ENCODE measurements at regions not wholly inside any gene's neighbourhood (a gene's known extent, or its start where the extent isn't known, plus 50 kb on each side); places are given as distances from the start of the nearest gene placed in this dataset.

DNA sequence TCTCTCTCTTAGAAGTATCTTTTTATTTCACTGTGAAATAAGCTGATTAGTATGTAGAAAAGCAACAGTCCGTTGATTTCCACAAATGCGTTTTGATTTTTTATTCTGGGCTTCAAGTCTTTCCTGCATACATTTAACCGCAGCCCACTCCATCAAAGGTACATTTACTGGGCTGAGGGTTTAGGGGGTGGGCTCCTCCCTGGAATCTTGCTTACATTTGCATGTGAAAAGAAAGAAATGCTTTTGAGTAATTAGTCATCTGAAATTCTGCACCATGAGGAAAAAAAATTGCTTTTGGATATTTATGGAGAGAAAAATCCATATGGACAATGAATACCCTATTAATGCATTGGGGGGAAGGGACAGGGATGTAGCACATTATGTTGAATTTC lies 178.3 kb upstream of the MCHR2 start:
- H3K4me3 ChIP-seq: no peak overlapping the region
- no peak overlapping the region for H2AFZ ChIP-seq
- no peak for TF ChIP-seq EZH2 (IDR thresholded peaks at IDR 0.05; ENCODE audit: low read depth)
- TF ChIP-seq, protein P1, sequence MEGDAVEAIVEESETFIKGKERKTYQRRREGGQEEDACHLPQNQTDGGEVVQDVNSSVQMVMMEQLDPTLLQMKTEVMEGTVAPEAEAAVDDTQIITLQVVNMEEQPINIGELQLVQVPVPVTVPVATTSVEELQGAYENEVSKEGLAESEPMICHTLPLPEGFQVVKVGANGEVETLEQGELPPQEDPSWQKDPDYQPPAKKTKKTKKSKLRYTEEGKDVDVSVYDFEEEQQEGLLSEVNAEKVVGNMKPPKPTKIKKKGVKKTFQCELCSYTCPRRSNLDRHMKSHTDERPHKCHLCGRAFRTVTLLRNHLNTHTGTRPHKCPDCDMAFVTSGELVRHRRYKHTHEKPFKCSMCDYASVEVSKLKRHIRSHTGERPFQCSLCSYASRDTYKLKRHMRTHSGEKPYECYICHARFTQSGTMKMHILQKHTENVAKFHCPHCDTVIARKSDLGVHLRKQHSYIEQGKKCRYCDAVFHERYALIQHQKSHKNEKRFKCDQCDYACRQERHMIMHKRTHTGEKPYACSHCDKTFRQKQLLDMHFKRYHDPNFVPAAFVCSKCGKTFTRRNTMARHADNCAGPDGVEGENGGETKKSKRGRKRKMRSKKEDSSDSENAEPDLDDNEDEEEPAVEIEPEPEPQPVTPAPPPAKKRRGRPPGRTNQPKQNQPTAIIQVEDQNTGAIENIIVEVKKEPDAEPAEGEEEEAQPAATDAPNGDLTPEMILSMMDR (conservative IDR thresholded peaks at IDR 0.05): no peak
- H4K20me1 ChIP-seq (ENCODE audit: insufficient read depth): no peaks in the 10 kb centered on the region
- H3K9me2 ChIP-seq (ENCODE audit: insufficient read depth): no peaks in the 10 kb centered on the region
- no peaks in the 10 kb centered on the region for H3K9me3 ChIP-seq (ENCODE audit: insufficient read depth, low read depth)
- no peak overlapping the region for H3K27ac ChIP-seq
- DNase-seq: no peak
- H3K27me3 ChIP-seq (ENCODE audit: insufficient read depth, low read depth): no peaks in the 10 kb centered on the region
- POLR2A ChIA-PET (ENCODE audit: unreplicated experiment): no interaction called here
- H3K36me3 ChIP-seq (ENCODE audit: low read depth): no peaks in the 10 kb centered on the region
- no TSS peak for BruUV-seq (replicated peaks)
- peaks cover 11% of the 10 kb centered on the region; the same call in 1 of the 2 replicates for H3F3A ChIP-seq (ENCODE audit: insufficient read depth, low read depth)
- CTCF ChIA-PET: no interaction called here
- peaks cover 23% of the 10 kb centered on the region for H3K4me1 ChIP-seq (replicated peaks; ENCODE audit: insufficient read depth)
- intact Hi-C loops (cut with micrococcal nuclease; ENCODE audit: unreplicated experiment): no loop called here
- no peak overlapping the region for H3K4me2 ChIP-seq
- H3K79me2 ChIP-seq (ENCODE audit: low read depth): no peaks in the 10 kb centered on the region

DNA sequence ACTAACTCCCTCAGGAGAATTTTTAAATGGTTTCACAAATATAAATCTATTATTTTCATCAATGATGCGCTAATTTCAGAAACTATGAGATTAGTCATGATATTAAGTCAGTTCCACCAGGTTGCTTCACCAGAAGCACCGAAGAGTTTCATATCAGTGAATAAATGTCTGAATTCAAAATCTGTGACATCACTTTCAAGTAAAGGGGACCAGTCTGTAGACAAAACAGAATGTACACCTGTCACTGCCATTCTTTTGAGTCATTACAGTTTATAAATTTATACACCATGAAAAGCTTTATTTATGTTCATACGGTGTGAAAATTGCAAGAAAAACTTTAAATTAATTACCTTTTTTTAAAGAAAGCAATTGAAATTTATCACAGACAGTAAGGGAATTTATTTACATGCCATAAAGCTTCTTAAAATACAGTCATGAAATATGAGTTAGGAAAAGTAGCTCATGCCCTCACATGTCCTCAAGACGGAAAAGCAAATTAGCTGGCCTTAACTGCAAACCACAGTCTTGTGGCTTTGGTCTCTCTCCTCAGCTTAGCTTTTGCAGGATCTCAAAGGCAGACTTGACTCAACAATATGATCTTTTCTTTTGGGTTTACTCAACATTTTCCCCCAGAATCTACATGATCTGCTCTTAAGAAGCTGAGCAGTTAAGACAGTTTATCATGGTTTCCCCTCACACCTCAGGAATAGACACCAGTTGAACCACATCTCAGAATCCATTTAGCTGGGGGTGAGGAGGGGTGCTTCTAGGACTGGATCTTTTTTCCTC lies 177.7 kb upstream of the MCHR2 start:
- ChIA-PET POLR2A (ENCODE audit: unreplicated experiment) (interaction anchor here (0.7 kb wide), 1 partner anchor 1067 kb away, joined by 5 read pairs; no protein-coding TSS in a partner anchor), CTCF (interaction anchor here (0.6 kb wide), 1 partner anchor 94 kb away, joined by 3 read pairs; no protein-coding TSS in a partner anchor)
- BruUV-seq (replicated peaks): no TSS peak

DNA sequence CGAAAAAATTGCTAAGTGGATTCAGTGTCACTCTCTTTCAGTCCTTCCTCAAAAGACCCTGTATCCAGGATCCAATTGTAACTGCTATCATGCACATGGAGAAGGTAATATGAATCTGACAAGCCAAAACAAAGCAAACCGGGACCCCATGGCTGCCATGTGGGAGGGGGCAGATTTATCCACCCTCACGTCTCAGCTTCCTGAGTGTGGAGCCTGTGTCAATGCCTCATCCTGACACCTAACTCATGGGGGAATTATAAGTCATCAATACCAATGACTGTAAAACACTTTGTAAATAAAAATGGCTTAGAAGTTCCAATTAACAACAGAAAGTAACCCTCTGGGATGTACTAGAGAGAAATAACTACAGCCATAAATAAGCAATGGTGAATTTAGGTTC lies 174.1 kb upstream of the MCHR2 start:
- Histone ChIP-seq H4K20me1 (ENCODE audit: insufficient read depth) (no peaks in the 10 kb centered on the region), H3F3A (ENCODE audit: insufficient read depth, low read depth) (no peaks in the 10 kb centered on the region), H3K9me2 (ENCODE audit: insufficient read depth) (no peaks in the 10 kb centered on the region), H3K79me2 (ENCODE audit: low read depth) (no peaks in the 10 kb centered on the region), H2AFZ (no peak overlapping the region), H3K27ac (no peak overlapping the region), H3K4me1 (replicated peaks; ENCODE audit: insufficient read depth) (no peaks in the 10 kb centered on the region), H3K4me2 (no peak overlapping the region), H3K27me3 (ENCODE audit: insufficient read depth, low read depth) (no peaks in the 10 kb centered on the region), H3K4me3 (no peak overlapping the region), H3K9me3 (ENCODE audit: insufficient read depth, low read depth) (no peaks in the 10 kb centered on the region), H3K36me3 (ENCODE audit: low read depth) (no peaks in the 10 kb centered on the region)
- POLR2A ChIA-PET (ENCODE audit: unreplicated experiment): interaction anchor here (0.5 kb wide), 1 partner anchor 364 kb away, joined by 3 read pairs; no protein-coding TSS in a partner anchor
- no TSS peak for BruUV-seq (replicated peaks)
- no peak for DNase-seq
- intact Hi-C loops (cut with micrococcal nuclease; ENCODE audit: unreplicated experiment): no loop called here
- TF ChIP-seq, protein P1 (conservative IDR thresholded peaks at IDR 0.05): no peak
- TF ChIP-seq EZH2 (IDR thresholded peaks at IDR 0.05; ENCODE audit: low read depth): no peak
- CTCF ChIA-PET: no interaction called here

More for the DNA sequence above, 177.7 kb upstream of the MCHR2 start:
- H4K20me1 ChIP-seq (ENCODE audit: insufficient read depth): no peaks in the 10 kb centered on the region
- H3K4me1 ChIP-seq (replicated peaks; ENCODE audit: insufficient read depth): peaks cover 17% of the 10 kb centered on the region
- no peaks in the 10 kb centered on the region for H3K27me3 ChIP-seq (ENCODE audit: insufficient read depth, low read depth)
- TF ChIP-seq, protein P1 (conservative IDR thresholded peaks at IDR 0.05): no peak
- no peak for TF ChIP-seq EZH2 (IDR thresholded peaks at IDR 0.05; ENCODE audit: low read depth)
- no peak overlapping the region for H3K4me2 ChIP-seq
- H2AFZ ChIP-seq: no peak overlapping the region
- no peak overlapping the region for H3K27ac ChIP-seq
- peaks cover 8% of the 10 kb centered on the region; the same call in 1 of the 2 replicates for H3F3A ChIP-seq (ENCODE audit: insufficient read depth, low read depth)
- DNase-seq: no peak
- no peaks in the 10 kb centered on the region for H3K9me2 ChIP-seq (ENCODE audit: insufficient read depth)
- intact Hi-C loops (cut with micrococcal nuclease; ENCODE audit: unreplicated experiment): no loop called here
- no peaks in the 10 kb centered on the region for H3K36me3 ChIP-seq (ENCODE audit: low read depth)
- H3K4me3 ChIP-seq: no peak overlapping the region
- H3K9me3 ChIP-seq (ENCODE audit: insufficient read depth, low read depth): no peaks in the 10 kb centered on the region
- no peaks in the 10 kb centered on the region for H3K79me2 ChIP-seq (ENCODE audit: low read depth)
